ENCODE measurements at regions not wholly inside any gene's neighbourhood (a gene's known extent, or its start where the extent isn't known, plus 50 kb on each side); places are given as distances from the start of the nearest gene placed in this dataset.
"Not testable (repeated sequence)": the region's sequence is repeated elsewhere in the genome, so short reads cannot be mapped to it uniquely, and the experiment has no call there.

- DNase-seq (ENCODE audit: low read depth, low spot score) = no peak
Measured at GRCh38 chr3:98702166-98702565, 61.0 kb upstream of the ST3GAL6 start.

- no peak for DNase-seq (ENCODE audit: low read depth, low spot score)
Measured at GRCh38 chr3:98705212-98705611, 57.9 kb upstream of the ST3GAL6 start.

- DNase-seq (ENCODE audit: low read depth, low spot score) = no peak
Measured at GRCh38 chr3:98705694-98706093, 57.4 kb upstream of the ST3GAL6 start.

DNA sequence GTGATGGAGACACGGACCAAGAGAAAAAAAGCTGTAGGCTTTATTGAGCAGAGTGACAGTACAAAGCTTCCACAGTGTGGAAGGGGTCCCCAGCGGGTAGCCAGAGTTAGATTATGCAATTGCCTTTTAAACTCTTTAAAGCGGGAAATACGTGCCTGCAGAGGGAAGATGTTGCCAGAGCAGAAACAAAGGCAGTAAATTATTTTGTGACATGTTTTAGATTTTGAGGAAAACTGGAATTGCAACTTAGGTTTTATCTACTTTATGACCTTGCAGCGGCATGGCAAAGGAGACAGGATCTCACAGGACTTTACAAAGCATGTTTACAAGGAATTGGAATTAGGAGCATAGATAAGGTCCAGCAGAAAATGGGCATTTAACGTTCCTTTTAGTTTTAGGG, 54.5 kb upstream of the ST3GAL6 start:
- not testable (repeated sequence) for DNase-seq (ENCODE audit: low read depth, low spot score)

DNA sequence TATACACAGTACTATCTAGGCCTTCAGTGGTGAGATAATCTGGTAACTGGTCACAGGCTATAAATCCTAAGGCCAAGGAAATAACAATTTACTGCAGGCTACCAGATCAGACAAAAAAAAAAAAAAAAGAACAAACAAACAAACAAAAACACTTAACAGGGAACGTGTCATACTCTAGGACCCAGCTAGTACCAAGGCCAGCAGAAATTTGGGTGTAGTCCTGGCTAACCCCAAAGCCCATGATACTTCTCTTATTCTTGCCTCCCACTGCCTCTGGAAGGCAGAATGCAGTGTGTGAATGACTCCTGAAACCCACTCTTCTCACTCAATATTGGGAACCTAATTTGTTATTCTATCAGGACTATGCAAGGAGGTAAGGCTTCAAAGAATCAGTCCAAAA, 53.7 kb upstream of the ST3GAL6 start:
- DNase-seq (ENCODE audit: low read depth, low spot score) = no peak

DNA sequence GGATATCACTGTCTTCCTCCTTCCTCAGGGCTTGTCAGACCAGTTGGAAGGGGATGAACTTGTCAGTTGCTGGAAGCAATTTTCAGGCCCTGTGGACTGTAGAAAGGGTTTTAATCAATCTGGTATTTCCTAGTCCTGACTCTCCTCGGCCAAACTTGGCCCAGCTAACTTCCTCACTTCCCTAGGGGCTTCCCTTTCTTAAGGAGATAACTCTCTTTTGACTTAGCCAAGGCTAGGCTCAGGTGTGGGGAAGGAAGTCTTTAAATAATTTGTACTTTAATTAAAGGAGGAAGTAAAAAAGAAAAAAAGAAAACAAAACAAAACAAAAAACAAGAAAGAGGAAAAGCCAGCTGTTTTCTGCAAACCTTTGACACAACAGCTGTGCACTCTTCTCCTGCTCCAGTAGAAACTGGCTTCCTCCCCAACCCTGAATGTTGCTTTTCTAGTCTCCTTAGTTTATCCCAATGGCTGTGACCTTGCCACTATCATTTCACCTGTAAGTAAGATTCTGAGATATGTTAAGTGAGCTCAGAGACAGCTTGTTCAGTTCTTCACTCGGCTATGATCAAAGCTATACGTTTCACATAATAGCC, 53.0 kb upstream of the ST3GAL6 start:
- no peak for DNase-seq (ENCODE audit: low read depth, low spot score)

GRCh38 chr3:98711426-98711825, 51.7 kb upstream of the ST3GAL6 start:
- DNase-seq (ENCODE audit: low read depth, low spot score) = no peak

DNA sequence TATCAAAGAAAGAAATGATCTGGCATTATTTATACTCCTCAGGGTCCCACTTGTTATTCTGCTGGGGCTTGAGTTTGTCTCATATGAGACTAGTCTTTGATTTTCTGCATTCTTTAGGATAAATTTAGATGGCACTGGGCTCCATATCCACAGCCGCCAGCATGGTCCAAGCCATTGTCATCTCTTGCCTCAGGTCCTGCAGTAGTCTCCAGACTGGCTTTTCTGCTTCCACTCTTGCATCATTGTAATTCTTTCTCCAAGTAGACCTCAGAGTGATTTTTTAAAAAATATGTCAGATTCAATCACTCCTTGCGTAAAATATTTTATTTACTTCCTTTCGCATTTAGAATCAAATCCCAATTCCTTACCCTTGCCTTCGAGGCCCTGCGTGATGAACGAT, 50.4 kb upstream of the ST3GAL6 start:
- DNase-seq (ENCODE audit: low read depth, low spot score) = no peak

GRCh38 chr3:98713332-98713731, 49.8 kb upstream of the ST3GAL6 start:
- not testable (repeated sequence) for DNase-seq (ENCODE audit: low read depth, low spot score)

Data from iPS DF 19.7 (cell line).